ENCODE measurements at regions not wholly inside any gene's neighbourhood (a gene's known extent, or its start where the extent isn't known, plus 50 kb on each side); places are given as distances from the start of the nearest gene placed in this dataset.

GRCh38 chr18:61154866-61155265 lies 178.4 kb upstream of the CDH20 start:
- no peak overlapping the region for H2BK15ac ChIP-seq (ENCODE audit: low read depth, low read length)
- no peak overlapping the region for H4K5ac ChIP-seq (ENCODE audit: low read depth, low read length)
- no peak overlapping the region for H2AK9ac ChIP-seq (replicated peaks; ENCODE audit: low read depth, low read length, poor library complexity)
- intact Hi-C loops (cut with micrococcal nuclease) (no loop called here), dilution Hi-C loops (cut with HindIII; ENCODE audit: low sequenced_read_pairs, unreplicated experiment) (no loop called here), in situ Hi-C loops (cut with MboI; ENCODE audit: low sequenced_read_pairs) (no loop called here)
- H3K9ac ChIP-seq (ENCODE audit: low read depth, low read length), result no peak overlapping the region
- POLR2A ChIA-PET (ENCODE audit: unreplicated experiment), result no interaction called here
- no peak overlapping the region for H2BK20ac ChIP-seq (ENCODE audit: low read depth, low read length)
- no peaks in the 10 kb centered on the region for H4K20me1 ChIP-seq (ENCODE audit: insufficient read depth, low read length)
- H3K14ac ChIP-seq (replicated peaks; ENCODE audit: low read depth, low read length), result no peak overlapping the region
- H3K27ac ChIP-seq (ENCODE audit: insufficient read depth, low read length), result no peak overlapping the region
- no CpG with 5 or more reads among the region's 3 CpGs for WGBS, 2 experiments (ENCODE audit: extremely low coverage in 2 of 2, insufficient read length in 1 of 2)
- no peak overlapping the region for H2BK120ac ChIP-seq (ENCODE audit: low read depth, low read length)
- no peaks in the 10 kb centered on the region for H3K36me3 ChIP-seq (ENCODE audit: control insufficient read depth, insufficient read depth, low read length)
- no peak overlapping the region for H3K4me2 ChIP-seq (ENCODE audit: low read depth, low read length)
- no peak overlapping the region for H3K4me3 ChIP-seq (ENCODE audit: insufficient read depth, low read depth, low read length)
- H2AFZ ChIP-seq (replicated peaks; ENCODE audit: low read length, poor library complexity), result no peak overlapping the region
- CTCF ChIA-PET, result no interaction called here
- H4K91ac ChIP-seq (ENCODE audit: insufficient read depth, low read depth, low read length), result no peak overlapping the region
- ATAC-seq (ENCODE audit: low read depth), result no peak
- no TSS peak for BruUV-seq (replicated peaks)
- no peak overlapping the region for H3K23ac ChIP-seq (ENCODE audit: low read depth, low read length)
- H2AK5ac ChIP-seq (ENCODE audit: low read depth, low read length), result no peak overlapping the region
- no peaks in the 10 kb centered on the region for H3K27me3 ChIP-seq (ENCODE audit: control insufficient read depth, insufficient read depth, low read length)
- H3K9me3 ChIP-seq (ENCODE audit: control insufficient read depth, insufficient read depth, low read length), result peaks cover 11% of the 10 kb centered on the region; the same call in 1 of the 2 replicates
- TF ChIP-seq SMC3 (IDR thresholded peaks at IDR 0.05; ENCODE audit: low read depth, low read length), result no peak
- no peak for TF ChIP-seq POLR2A (IDR thresholded peaks at IDR 0.05; ENCODE audit: low read depth, low read length)
- no peak for TF ChIP-seq MAFK (IDR thresholded peaks at IDR 0.05; ENCODE audit: low read depth, low read length)
- TF ChIP-seq RCOR1 (IDR thresholded peaks at IDR 0.05; ENCODE audit: insufficient replicate concordance, low read length), result no peak
- no peak for TF ChIP-seq RFX5 (IDR thresholded peaks at IDR 0.05; ENCODE audit: low read depth, low read length)
- no peak for TF ChIP-seq USF2 (IDR thresholded peaks at IDR 0.05; ENCODE audit: low read depth, low read length)
- no peak for TF ChIP-seq BHLHE40 (IDR thresholded peaks at IDR 0.05; ENCODE audit: low read depth, low read length)
- no peak for TF ChIP-seq NFE2L2 (IDR thresholded peaks at IDR 0.05; ENCODE audit: low read depth, low read length)
- H3K56ac ChIP-seq (ENCODE audit: extremely low read depth, insufficient read depth, low read length), result no peak overlapping the region
- no peak overlapping the region for H4K8ac ChIP-seq (ENCODE audit: low read depth in 2 of 2, low read length in 2 of 2)
- no peaks in the 10 kb centered on the region for H3K4me1 ChIP-seq (ENCODE audit: control insufficient read depth, insufficient read depth, low read length)
- no peak for DNase-seq
- no peak overlapping the region for H3K4ac ChIP-seq (ENCODE audit: low read depth, low read length)
- no peaks in the 10 kb centered on the region for H3K79me1 ChIP-seq (ENCODE audit: low read depth in 1 of 2, low read length in 2 of 2)
- no peak overlapping the region for H2BK5ac ChIP-seq (ENCODE audit: low read depth, low read length, poor library complexity, severe bottlenecking)
- H3K9me1 ChIP-seq (ENCODE audit: insufficient read depth, low read length), result no peaks in the 10 kb centered on the region
- H3K18ac ChIP-seq (ENCODE audit: low read depth, low read length), result no peak overlapping the region

All from IMR-90 (cell line).